Mesendoderm (in vitro differentiated cells): ENCODE measurements at regions not wholly inside any gene's neighbourhood (a gene's known extent, or its start where the extent isn't known, plus 50 kb on each side); places are given as distances from the start of the nearest gene placed in this dataset.

Experiments
- DNase-seq: peaks from one replicate; pipeline ENCODE4 v3.0.0; 2013
- H2AK5ac ChIP-seq: 2 replicates; pipeline ENCODE4 v1.6.1; 2013; ENCODE audit warnings: low read length, inconsistent platforms
- H2BK120ac ChIP-seq: 2 replicates; pipeline ENCODE4 v1.6.1; 2013; ENCODE audit warnings: low read depth, mild to moderate bottlenecking, low read length, moderate library complexity, mixed read lengths
- H2BK15ac ChIP-seq: replicated peaks from 2 replicates; pipeline ENCODE4 v1.6.1; 2013; ENCODE audit warnings: low read depth, mild to moderate bottlenecking, moderate library complexity
- H2BK5ac ChIP-seq: 2 replicates; pipeline ENCODE4 v1.6.1; 2013; ENCODE audit warnings: low read length, inconsistent platforms
- H3K18ac ChIP-seq: 2 replicates; pipeline ENCODE4 v1.6.1; 2013; ENCODE audit warnings: mild to moderate bottlenecking, low read length, mixed read lengths
- H3K23ac ChIP-seq: one replicate; pipeline ENCODE4 v1.6.1; 2013; ENCODE audit warnings: low read length
- H3K27ac ChIP-seq: 2 replicates; pipeline ENCODE4 v1.5.1; 2013; ENCODE audit warnings: low read depth, mild to moderate bottlenecking, inconsistent platforms, low read length, moderate library complexity
- H3K27me3 ChIP-seq: 2 replicates; pipeline ENCODE4 v1.6.1; 2013; ENCODE audit warnings: low read length, control low read depth, mild to moderate bottlenecking, inconsistent platforms; ENCODE audit not compliant: insufficient read depth, poor library complexity
- H3K36me3 ChIP-seq: 2 replicates; pipeline ENCODE4 v1.6.1; 2013; ENCODE audit warnings: low read length, inconsistent platforms; ENCODE audit not compliant: control insufficient read depth, insufficient read depth
- H3K4ac ChIP-seq: one replicate; pipeline ENCODE4 v1.6.1; 2013; ENCODE audit warnings: low read depth, mild to moderate bottlenecking, low read length, moderate library complexity
- H3K4me1 ChIP-seq: 2 replicates; pipeline ENCODE4 v1.6.1; 2013; ENCODE audit warnings: low read depth, low read length, inconsistent platforms; ENCODE audit not compliant: control insufficient read depth
- H3K4me2 ChIP-seq: 2 replicates; pipeline ENCODE4 v1.6.1; 2013; ENCODE audit warnings: low read length
- H3K4me3 ChIP-seq: 2 replicates; pipeline ENCODE4 v1.5.1; 2013; ENCODE audit warnings: mild to moderate bottlenecking, low read length
- H3K56ac ChIP-seq: one replicate; pipeline ENCODE4 v1.6.1; 2013; ENCODE audit warnings: low read length
- H3K79me1 ChIP-seq: 2 replicates; pipeline ENCODE4 v1.6.1; 2013; ENCODE audit warnings: low read length, inconsistent platforms
- H3K79me2 ChIP-seq: 2 replicates; pipeline ENCODE4 v1.6.1; 2013; ENCODE audit warnings: mild to moderate bottlenecking, low read length; ENCODE audit not compliant: control insufficient read depth, insufficient read depth
- H3K9ac ChIP-seq: 2 replicates; pipeline ENCODE4 v1.6.1; 2013; ENCODE audit warnings: low read length, inconsistent platforms
- H4K5ac ChIP-seq: one replicate; pipeline ENCODE4 v1.6.1; 2013; ENCODE audit warnings: low read length
- H4K8ac ChIP-seq: one replicate; pipeline ENCODE4 v1.6.1; 2013; ENCODE audit warnings: low read depth, mild to moderate bottlenecking, control low read depth, low read length, moderate library complexity
- WGBS: extraction: QIAGEN DNeasy Blood & Tissue Kit; methylation state at CpG from one replicate; pipeline ENCODE4 v1.1.7; 2013; ENCODE audit warnings: low lambda C conversion rate, missing lambda C conversion rate; ENCODE audit not compliant: insufficient coverage; ENCODE audit errors: extremely low coverage; 5-methylcytosine and 5-hydroxymethylcytosine counted together

- no CpG with 5 or more reads among the region's 2 CpGs for WGBS
- H3K18ac ChIP-seq: no peak overlapping the region
- H3K4me3 ChIP-seq: no peak overlapping the region
- no peak overlapping the region for H2BK15ac ChIP-seq
- no peak overlapping the region for H3K4ac ChIP-seq
- no peak overlapping the region for H2AK5ac ChIP-seq
- H3K4me1 ChIP-seq: no peaks in the 10 kb centered on the region
- no peaks in the 10 kb centered on the region for H3K27me3 ChIP-seq
- no peak overlapping the region for H3K27ac ChIP-seq
- no peaks in the 10 kb centered on the region for H3K79me2 ChIP-seq
- H3K56ac ChIP-seq: no peak overlapping the region
- no peaks in the 10 kb centered on the region for H3K79me1 ChIP-seq
- no peak overlapping the region for H4K8ac ChIP-seq
- H2BK120ac ChIP-seq: no peak overlapping the region
- H3K36me3 ChIP-seq: no peaks in the 10 kb centered on the region
- no peak overlapping the region for H3K9ac ChIP-seq
- H4K5ac ChIP-seq: no peak overlapping the region
- no peak overlapping the region for H3K23ac ChIP-seq
- H3K4me2 ChIP-seq: no peak overlapping the region
- DNase-seq: no peak
- no peak overlapping the region for H2BK5ac ChIP-seq
Observed at GRCh38 chr1:171431994-171432393, 53.3 kb upstream of the PRRC2C start.

- Histone ChIP-seq H3K79me2 (no peaks in the 10 kb centered on the region), H2BK5ac (no peak overlapping the region), H3K4me2 (no peak overlapping the region), H4K5ac (no peak overlapping the region), H2AK5ac (no peak overlapping the region), H3K9ac (no peak overlapping the region), H3K4me1 (no peaks in the 10 kb centered on the region), H2BK15ac (no peak overlapping the region), H3K56ac (no peak overlapping the region), H3K27me3 (no peaks in the 10 kb centered on the region), H3K27ac (no peak overlapping the region), H3K4me3 (no peak overlapping the region), H2BK120ac (no peak overlapping the region), H3K79me1 (no peaks in the 10 kb centered on the region), H3K4ac (no peak overlapping the region), H3K36me3 (no peaks in the 10 kb centered on the region), H3K23ac (no peak overlapping the region), H3K18ac (no peak overlapping the region), H4K8ac (no peak overlapping the region)
- no peak for DNase-seq
- no CpG with 5 or more reads among the region's 1 CpG for WGBS
Observed at GRCh38 chr1:171432473-171432872, 52.9 kb upstream of the PRRC2C start.

DNA sequence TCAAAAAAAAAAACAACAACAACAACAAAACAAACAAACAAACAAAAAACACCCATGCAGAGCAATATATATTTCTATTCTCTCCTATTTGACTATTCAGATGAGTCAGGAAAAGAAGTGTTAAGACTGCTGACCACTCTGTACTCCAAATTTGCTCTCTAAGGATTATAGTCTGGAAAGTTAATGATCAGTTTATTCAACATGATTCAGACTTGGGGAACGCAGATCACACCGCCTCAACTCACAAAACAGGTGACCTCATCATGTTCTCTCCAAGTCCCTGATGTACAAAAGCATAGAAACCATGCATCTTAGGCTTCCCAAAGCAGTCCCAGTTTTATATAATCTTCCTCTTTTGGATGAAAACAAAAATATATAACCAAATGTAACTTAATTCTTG lies 51.9 kb upstream of the PRRC2C start:
- H3K4me2 ChIP-seq: no peak overlapping the region
- H3K9ac ChIP-seq: no peak overlapping the region
- no peak overlapping the region for H3K4me3 ChIP-seq
- no peaks in the 10 kb centered on the region for H3K27me3 ChIP-seq
- no peak for DNase-seq
- H4K8ac ChIP-seq: no peak overlapping the region
- H2BK15ac ChIP-seq: no peak overlapping the region
- WGBS: no CpG with 5 or more reads among the region's 2 CpGs
- no peak overlapping the region for H2BK120ac ChIP-seq
- no peak overlapping the region for H4K5ac ChIP-seq
- H3K23ac ChIP-seq: no peak overlapping the region
- H3K4ac ChIP-seq: no peak overlapping the region
- H3K4me1 ChIP-seq: no peaks in the 10 kb centered on the region
- H2AK5ac ChIP-seq: no peak overlapping the region
- H2BK5ac ChIP-seq: no peak overlapping the region
- H3K56ac ChIP-seq: no peak overlapping the region
- H3K27ac ChIP-seq: no peak overlapping the region
- H3K36me3 ChIP-seq: no peaks in the 10 kb centered on the region
- H3K18ac ChIP-seq: no peak overlapping the region
- H3K79me1 ChIP-seq: no peaks in the 10 kb centered on the region
- H3K79me2 ChIP-seq: no peaks in the 10 kb centered on the region

GRCh38 chr1:171434717-171435346 lies 50.5 kb upstream of the PRRC2C start:
- H3K27ac ChIP-seq: no peak overlapping the region
- WGBS: no CpG with 5 or more reads among the region's 9 CpGs
- H4K8ac ChIP-seq: no peak overlapping the region
- H3K23ac ChIP-seq: no peak overlapping the region
- no peak for DNase-seq
- H3K4me1 ChIP-seq: no peaks in the 10 kb centered on the region
- no peak overlapping the region for H3K18ac ChIP-seq
- no peak overlapping the region for H2BK5ac ChIP-seq
- H3K56ac ChIP-seq: no peak overlapping the region
- H3K36me3 ChIP-seq: no peaks in the 10 kb centered on the region
- no peaks in the 10 kb centered on the region for H3K79me2 ChIP-seq
- no peak overlapping the region for H3K4me2 ChIP-seq
- H3K4ac ChIP-seq: no peak overlapping the region
- H2BK15ac ChIP-seq: no peak overlapping the region
- H2AK5ac ChIP-seq: no peak overlapping the region
- H2BK120ac ChIP-seq: no peak overlapping the region
- H3K4me3 ChIP-seq: no peak overlapping the region
- H4K5ac ChIP-seq: no peak overlapping the region
- H3K27me3 ChIP-seq: no peaks in the 10 kb centered on the region
- no peak overlapping the region for H3K9ac ChIP-seq
- H3K79me1 ChIP-seq: no peaks in the 10 kb centered on the region
